ENCODE measurements at regions not wholly inside any gene's neighbourhood (a gene's known extent, or its start where the extent isn't known, plus 50 kb on each side); places are given as distances from the start of the nearest gene placed in this dataset.

DNA sequence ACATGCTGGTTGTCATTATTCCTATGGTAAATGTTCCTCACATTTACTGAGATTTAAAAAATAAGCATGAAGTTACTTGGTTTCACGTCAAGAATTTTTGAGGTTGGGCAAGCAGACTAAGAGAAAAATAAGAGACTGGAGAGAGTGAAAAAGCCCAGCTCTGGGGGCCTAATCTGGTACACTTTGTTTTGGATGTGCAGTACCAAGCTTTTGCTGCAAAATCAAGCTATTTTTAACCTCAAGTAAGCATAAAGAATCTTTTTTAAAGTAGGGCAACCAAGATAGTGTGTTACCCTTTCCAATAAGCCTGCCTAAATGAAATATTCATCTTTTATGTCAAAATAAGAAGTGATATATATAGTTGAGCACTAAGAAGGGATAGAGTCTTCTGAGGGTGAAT lies 79.4 kb upstream of the ARHGAP20 start (continued):
- TF ChIP-seq POU2F2 (IDR thresholded peaks at IDR 0.05; ENCODE audit: borderline replicate concordance, low read depth, low read length) (no peak), SMC3 (IDR thresholded peaks at IDR 0.05; ENCODE audit: borderline replicate concordance, low read length) (no peak), TCF7 (IDR thresholded peaks at IDR 0.05; ENCODE audit: borderline replicate concordance) (no peak)

DNA sequence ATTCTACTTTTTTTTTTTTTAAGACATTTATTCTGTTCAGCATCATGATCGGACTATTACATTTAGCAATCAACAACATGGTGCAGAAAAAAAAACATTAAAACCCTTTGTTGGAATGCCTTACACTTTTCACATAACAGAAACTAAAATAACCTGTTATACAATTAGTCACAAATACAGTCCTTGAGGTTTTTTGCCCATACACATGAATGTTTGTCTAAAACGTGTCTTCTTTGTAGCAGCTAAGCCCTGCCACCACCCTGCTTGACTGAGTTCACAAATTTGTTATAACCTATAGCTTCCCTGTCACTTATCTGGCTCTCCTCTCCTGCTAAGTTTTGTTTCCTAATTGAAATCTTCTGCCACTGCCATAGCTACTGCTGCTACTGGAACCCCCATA lies 75.4 kb upstream of the ARHGAP20 start:
- ATAC-seq (no peak), DNase-seq (ENCODE audit: low read depth, low spot score) (no peak), FAIRE-seq (no peak)
- H3K4me1 ChIP-seq (ENCODE audit: control insufficient read depth, insufficient read depth, low read length) = no peaks in the 10 kb centered on the region
- H3K4me2 ChIP-seq (ENCODE audit: control insufficient read depth, insufficient read depth) = no peak overlapping the region
- no peak overlapping the region for H3K9ac ChIP-seq (ENCODE audit: control insufficient read depth, insufficient read depth, low read length)
- H3K9me3 ChIP-seq (replicated peaks; ENCODE audit: control insufficient read depth, insufficient read depth, low read length) = peaks cover 1% of the 10 kb centered on the region; the same call in 1 of the 3 replicates
- no peaks in the 10 kb centered on the region for H3K79me2 ChIP-seq (ENCODE audit: control insufficient read depth, insufficient read depth, low read length)
- no peaks in the 10 kb centered on the region for H3K36me3 ChIP-seq (ENCODE audit: control insufficient read depth in 2 of 2, insufficient read depth in 2 of 2, low read length in 1 of 2)
- H3K27ac ChIP-seq (ENCODE audit: control insufficient read depth, insufficient read depth) = no peak overlapping the region
- WGBS (ENCODE audit: insufficient coverage, insufficient replicate concordance, low lambda C conversion rate, missing lambda C conversion rate) = 7% methylated on average over 2 of the region's 2 CpGs
- H3K4me3 ChIP-seq = no peak overlapping the region
- ChIA-PET CTCF (interaction anchor here (0.6 kb wide), 1 partner anchor 21 kb away, joined by 6 read pairs; no protein-coding TSS in a partner anchor), SMC1A (ENCODE audit: uncharacterized antibody, unreplicated experiment) (no interaction called here), POLR2A (no interaction called here), RAD21 (ENCODE audit: unreplicated experiment) (interaction anchor here (0.7 kb wide), 1 partner anchor 79 kb away, joined by 3 read pairs; no protein-coding TSS in a partner anchor)
- H3K27me3 ChIP-seq (replicated peaks in 1 of 2; ENCODE audit: control insufficient read depth in 2 of 2, insufficient read depth in 2 of 2, low read length in 1 of 2) = no peaks in the 10 kb centered on the region; a peak in 1 of 4 replicates
- no TSS peak for BruUV-seq (replicated peaks)
- H4K20me1 ChIP-seq (ENCODE audit: control insufficient read depth, insufficient read depth) = no peaks in the 10 kb centered on the region
- TF ChIP-seq NFIC (IDR thresholded peaks at IDR 0.05; ENCODE audit: low read depth, low read length) (no peak), BRCA1 (IDR thresholded peaks at IDR 0.05; ENCODE audit: low read depth, low read length) (no peak), ESRRA (IDR thresholded peaks at IDR 0.05; ENCODE audit: low read length) (no peak), ZZZ3 (IDR thresholded peaks at IDR 0.05; ENCODE audit: control insufficient read depth, insufficient read length, low read depth) (no peak), EED (IDR thresholded peaks at IDR 0.05; ENCODE audit: low read depth) (no peak), FOXM1 (IDR thresholded peaks at IDR 0.05; ENCODE audit: low read depth, low read length) (no peak)
- TF ChIP-seq, protein P1, sequence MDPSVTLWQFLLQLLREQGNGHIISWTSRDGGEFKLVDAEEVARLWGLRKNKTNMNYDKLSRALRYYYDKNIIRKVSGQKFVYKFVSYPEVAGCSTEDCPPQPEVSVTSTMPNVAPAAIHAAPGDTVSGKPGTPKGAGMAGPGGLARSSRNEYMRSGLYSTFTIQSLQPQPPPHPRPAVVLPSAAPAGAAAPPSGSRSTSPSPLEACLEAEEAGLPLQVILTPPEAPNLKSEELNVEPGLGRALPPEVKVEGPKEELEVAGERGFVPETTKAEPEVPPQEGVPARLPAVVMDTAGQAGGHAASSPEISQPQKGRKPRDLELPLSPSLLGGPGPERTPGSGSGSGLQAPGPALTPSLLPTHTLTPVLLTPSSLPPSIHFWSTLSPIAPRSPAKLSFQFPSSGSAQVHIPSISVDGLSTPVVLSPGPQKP (IDR thresholded peaks at IDR 0.05; ENCODE audit: low read depth, low read length) = no peak
- intact Hi-C loops (cut with micrococcal nuclease; ENCODE audit: unreplicated experiment) = no loop called here
- H2AFZ ChIP-seq (ENCODE audit: control insufficient read depth, low read depth, low read length) = no peak overlapping the region
- in situ Hi-C loops (cut with MboI) = no loop called here

All from GM12878 (cell line).